SK-N-SH (cell line): ENCODE measurements at regions not wholly inside any gene's neighbourhood (a gene's known extent, or its start where the extent isn't known, plus 50 kb on each side); places are given as distances from the start of the nearest gene placed in this dataset.

Source experiments
- CTCF ChIA-PET: fragments of 300-600, 350-600 bp; formaldehyde crosslinking; extraction: SDS; loops from one replicate; lab custom pipeline; 2021; lab: Yijun Ruan, JAX
- POLR2A ChIA-PET: fragments of 350-600 bp; sonication (Branson Sonifier 250); formaldehyde crosslinking; extraction: SDS; loops from one replicate; lab custom pipeline; 2020; ENCODE audit warnings: antibody characterized with exemption, inconsistent platforms; lab: Yijun Ruan, JAX
- DNase-seq: peaks from one replicate; pipeline ENCODE4 v3.0.0; 2012
- H2AFZ ChIP-seq: fragments of 200-600 bp; sonication (generic); 2 replicates; pipeline ENCODE4 v1.8.1; 2016; ENCODE audit warnings: antibody characterized with exemption, mild to moderate bottlenecking, low read depth
- H3F3A ChIP-seq: fragments of 200-600 bp; sonication (generic); replicated peaks from 2 replicates; pipeline ENCODE3; 2016; ENCODE audit warnings: antibody characterized with exemption, mild to moderate bottlenecking; ENCODE audit not compliant: insufficient read depth
- H3K27ac ChIP-seq, 2 experiments: fragments of 200-500 bp in 1 of 2; fragments of 200-600 bp in 1 of 2; sonication (Bioruptor generic) in 1 of 2; sonication (generic), shearing (Covaris generic) in 1 of 2; 2 replicates each; pipeline versions ENCODE4 v1.5.1 to v1.6.1; 2014 to 2016; ENCODE audit warnings: low read depth in 2 of 2, inconsistent platforms in 1 of 2, low read length in 1 of 2, mild to moderate bottlenecking in 1 of 2, mixed read lengths in 1 of 2
- H3K27me3 ChIP-seq: fragments of 200-600 bp; sonication (generic), shearing (Covaris generic); 2 replicates; pipeline ENCODE4 v1.6.1; 2016; ENCODE audit warnings: mixed run types; ENCODE audit not compliant: insufficient read depth
- H3K36me3 ChIP-seq, 2 experiments: fragments of 200-500 bp in 1 of 2; fragments of 200-600 bp in 1 of 2; sonication (Bioruptor generic) in 1 of 2; sonication (generic) in 1 of 2; replicated peaks in 1 of 2; 2 replicates each; pipeline versions ENCODE3 to v1.5.1; 2014 to 2016; ENCODE audit warnings: low read length in 1 of 2, mild to moderate bottlenecking in 1 of 2; ENCODE audit not compliant: insufficient read depth in 2 of 2, control insufficient read depth in 1 of 2
- H3K4me1 ChIP-seq, 2 experiments: fragments of 200-500 bp in 1 of 2; fragments of 200-600 bp in 1 of 2; sonication (Bioruptor generic) in 1 of 2; sonication (generic), shearing (Covaris generic) in 1 of 2; 2 replicates each; pipeline versions ENCODE4 v1.5.1 to v1.6.1; 2014 to 2016; ENCODE audit warnings: low read depth in 1 of 2, low read length in 1 of 2, mixed run types in 1 of 2; ENCODE audit not compliant: insufficient read depth in 2 of 2, control insufficient read depth in 1 of 2
- H3K4me2 ChIP-seq: fragments of 200-600 bp; sonication (generic), shearing (Covaris generic); 2 replicates; pipeline ENCODE4 v1.6.1; 2017; ENCODE audit warnings: mixed run types
- H3K4me3 ChIP-seq, 2 experiments: fragments of 200-500 bp in 1 of 2; fragments of 200-600 bp in 1 of 2; sonication (Bioruptor generic) in 1 of 2; sonication (generic), shearing (Covaris generic) in 1 of 2; 2 replicates each; pipeline versions ENCODE4 v1.5.1 to v1.8.1; 2014 to 2016; ENCODE audit warnings: low read depth in 2 of 2, inconsistent platforms in 1 of 2, low read length in 1 of 2, mild to moderate bottlenecking in 1 of 2, mixed read lengths in 1 of 2, moderate library complexity in 1 of 2
- H3K79me2 ChIP-seq: fragments of 200-600 bp; sonication (generic); 2 replicates; pipeline ENCODE4 v1.8.1; 2017; ENCODE audit warnings: mild to moderate bottlenecking; ENCODE audit not compliant: insufficient read depth
- H3K9ac ChIP-seq: fragments of 200-600 bp; sonication (generic); 2 replicates; pipeline ENCODE4 v1.6.1; 2017; ENCODE audit warnings: mixed run types
- H3K9me2 ChIP-seq: fragments of 200-600 bp; sonication (generic); 2 replicates; pipeline ENCODE4 v1.6.1; 2017; ENCODE audit warnings: mixed run types
- H3K9me3 ChIP-seq: fragments of 200-600 bp; sonication (generic); 2 replicates; pipeline ENCODE4 v1.6.1; 2017; ENCODE audit warnings: mixed run types, mild to moderate bottlenecking, moderate library complexity
- H4K20me1 ChIP-seq: fragments of 200-600 bp; sonication (generic); 2 replicates; pipeline ENCODE4 v1.6.1; 2017; ENCODE audit warnings: mild to moderate bottlenecking, mixed run types; ENCODE audit not compliant: insufficient read depth
- CTCF ChIP-seq: fragments of 200-600 bp; sonication (generic); IDR thresholded peaks from 2 replicates; pipeline ENCODE4 v1.6.1; 2017; ENCODE audit warnings: antibody characterized with exemption, mild to moderate bottlenecking, moderate library complexity
- FOSL2 ChIP-seq: IDR thresholded peaks from 2 replicates; pipeline ENCODE4 v1.4.0; 2012; ENCODE audit warnings: low read depth, mild to moderate bottlenecking, moderate library complexity, borderline replicate concordance
- FOXM1 ChIP-seq: IDR thresholded peaks from 2 replicates; pipeline ENCODE4 v1.4.0; 2012; ENCODE audit warnings: low read depth, mild to moderate bottlenecking
- GATA2 ChIP-seq: sonication (generic); formaldehyde crosslinking; IDR thresholded peaks from 2 replicates; pipeline ENCODE4 v1.5.0; 2020; ENCODE audit warnings: mild to moderate bottlenecking, missing genetic modification reagents
- IRF3 ChIP-seq: fragments of 150-350 bp; IDR thresholded peaks from 2 replicates; pipeline ENCODE4 v1.6.1; 2016; ENCODE audit warnings: mild to moderate bottlenecking, low read depth, low read length
- MXI1 ChIP-seq: IDR thresholded peaks from 2 replicates; pipeline ENCODE4 v1.6.1; 2012; ENCODE audit warnings: mild to moderate bottlenecking, low read depth, low read length, improper control_type of control experiment
- PBX3 ChIP-seq: IDR thresholded peaks from 2 replicates; pipeline ENCODE4; 2012
- RAD21 ChIP-seq: IDR thresholded peaks from 2 replicates; pipeline ENCODE4 v1.6.1; 2012; ENCODE audit warnings: mild to moderate bottlenecking, low read length
- RCOR1 ChIP-seq: fragments of 150-350 bp; IDR thresholded peaks from 2 replicates; pipeline ENCODE4 v1.6.1; 2017; ENCODE audit warnings: antibody characterized with exemption, low read length
- RFX5 ChIP-seq: IDR thresholded peaks from 2 replicates; pipeline ENCODE4 v1.6.1; 2012; ENCODE audit warnings: mild to moderate bottlenecking, improper control_type of control experiment, low read length
- TEAD4 ChIP-seq: IDR thresholded peaks from 2 replicates; pipeline ENCODE4 v1.4.0; 2012; ENCODE audit warnings: mild to moderate bottlenecking, borderline replicate concordance; ENCODE audit not compliant: insufficient read depth
- WGBS: methylation state at CpG from one replicate; pipeline ENCODE4 v1.1.6; 2017; ENCODE audit warnings: low lambda C conversion rate; 5-methylcytosine and 5-hydroxymethylcytosine counted together
- TF ChIP-seq, protein P1 (sequence below): fragments of 150-350 bp; IDR thresholded peaks from 2 replicates; pipeline ENCODE4 v1.6.1; 2017; ENCODE audit warnings: antibody characterized with exemption, low read length, low read depth, borderline replicate concordance

DNA sequence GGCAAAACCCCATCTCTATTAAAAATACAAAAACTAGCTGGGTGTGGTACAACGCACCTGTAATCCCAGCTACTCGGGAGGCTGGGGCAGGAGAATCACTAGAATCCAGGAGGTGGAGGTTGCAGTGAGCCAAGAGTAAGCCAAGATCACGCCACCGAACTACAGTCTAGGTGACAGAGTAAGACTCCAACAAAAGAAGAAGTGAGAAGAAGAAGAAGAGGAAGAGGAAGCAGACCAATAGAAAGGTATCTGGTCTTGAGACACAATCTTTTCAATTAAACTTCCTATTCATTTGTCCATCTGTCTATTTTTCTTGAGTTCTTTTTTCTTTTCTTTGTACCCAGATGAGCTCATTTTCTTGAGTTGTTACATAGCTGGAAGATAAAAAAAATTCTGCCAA is 55.7 kb upstream of the ACADM start:
- POLR2A ChIA-PET = no interaction called here
- Histone ChIP-seq H3K9me2 (no peaks in the 10 kb centered on the region), H3K27ac (no peak overlapping the region), H3F3A (no peaks in the 10 kb centered on the region), H3K36me3 (no peaks in the 10 kb centered on the region), H3K4me1 (0 out of 4 replicates have a peak, but pooled peaks cover 0 to 6% of the 10 kb centered on the region in 2 experiments), H3K27me3 (no peaks in the 10 kb centered on the region), H4K20me1 (no peaks in the 10 kb centered on the region), H3K9me3 (no peaks in the 10 kb centered on the region; the same call in 1 of the 2 replicates), H3K4me2 (no peak overlapping the region), H3K4me3 (no peak overlapping the region), H2AFZ (no peak overlapping the region), H3K9ac (no peak overlapping the region), H3K79me2 (no peaks in the 10 kb centered on the region)
- TF ChIP-seq FOSL2 (no peak), PBX3 (no peak), FOXM1 (no peak), CTCF (no peak), RFX5 (no peak), MXI1 (no peak), RCOR1 (no peak), TEAD4 (no peak), RAD21 (no peak), IRF3 (no peak)
- TF ChIP-seq, protein P1, sequence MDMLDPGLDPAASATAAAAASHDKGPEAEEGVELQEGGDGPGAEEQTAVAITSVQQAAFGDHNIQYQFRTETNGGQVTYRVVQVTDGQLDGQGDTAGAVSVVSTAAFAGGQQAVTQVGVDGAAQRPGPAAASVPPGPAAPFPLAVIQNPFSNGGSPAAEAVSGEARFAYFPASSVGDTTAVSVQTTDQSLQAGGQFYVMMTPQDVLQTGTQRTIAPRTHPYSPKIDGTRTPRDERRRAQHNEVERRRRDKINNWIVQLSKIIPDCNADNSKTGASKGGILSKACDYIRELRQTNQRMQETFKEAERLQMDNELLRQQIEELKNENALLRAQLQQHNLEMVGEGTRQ = no peak
- CTCF ChIA-PET = no interaction called here
- 69% methylated on average over 4 of the region's 4 CpGs for WGBS
- no peak for DNase-seq

DNA sequence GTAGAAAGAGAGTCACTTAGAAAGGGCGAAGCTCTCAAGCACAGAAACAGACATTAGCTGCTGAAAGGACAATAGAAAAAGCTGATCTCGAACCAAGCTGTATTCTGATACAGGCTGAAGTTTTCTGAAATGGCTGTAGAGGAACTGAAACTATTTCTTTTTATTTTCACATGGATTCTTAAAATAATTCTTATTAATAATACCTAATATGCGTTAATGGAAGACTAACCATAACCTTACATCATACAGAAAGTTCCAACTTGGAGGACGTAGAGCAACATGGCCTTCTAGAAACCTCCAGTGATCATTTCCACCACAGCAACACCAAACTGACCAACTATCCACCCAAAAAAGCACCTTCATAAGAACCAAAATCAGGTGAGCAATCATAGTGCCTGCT is 52.8 kb upstream of the ACADM start:
- TF ChIP-seq IRF3 (no peak), FOSL2 (no peak), GATA2 (CRISPR knock-in tag) (no peak), TEAD4 (no peak)
- 91% methylated on average over 4 of the region's 4 CpGs for WGBS
- H3K79me2 ChIP-seq = no peaks in the 10 kb centered on the region
- H3K9me2 ChIP-seq = no peaks in the 10 kb centered on the region
- H3K4me3 ChIP-seq = no peak overlapping the region
- no peaks in the 10 kb centered on the region for H3K27me3 ChIP-seq
- H3K4me2 ChIP-seq = no peak overlapping the region
- ChIA-PET POLR2A (no interaction called here), CTCF (no interaction called here)
- no peaks in the 10 kb centered on the region for H3K36me3 ChIP-seq
- H2AFZ ChIP-seq = no peak overlapping the region
- no peak overlapping the region for H3K27ac ChIP-seq
- DNase-seq = no peak
- 0 out of 4 replicates have a peak, but pooled peaks cover 0 to 6% of the 10 kb centered on the region in 2 experiments for H3K4me1 ChIP-seq
- no peaks in the 10 kb centered on the region for H3K9me3 ChIP-seq
- no peaks in the 10 kb centered on the region for H3F3A ChIP-seq
- no peaks in the 10 kb centered on the region for H4K20me1 ChIP-seq
- H3K9ac ChIP-seq = no peak overlapping the region
